SK-N-SH (cell line): ENCODE measurements at regions not wholly inside any gene's neighbourhood (a gene's known extent, or its start where the extent isn't known, plus 50 kb on each side); places are given as distances from the start of the nearest gene placed in this dataset.

Experiments
- CTCF ChIP-seq: fragments of 200-600 bp; sonication (generic); IDR thresholded peaks from 2 replicates; pipeline ENCODE4 v1.6.1; 2017; ENCODE audit warnings: antibody characterized with exemption, mild to moderate bottlenecking, moderate library complexity
- EZH2phosphoT487 ChIP-seq: fragments of 200-600 bp; sonication (generic); IDR thresholded peaks from 2 replicates; pipeline ENCODE4 v1.6.1; 2017; ENCODE audit warnings: low read depth, mixed run types, mild to moderate bottlenecking, antibody characterized with exemption, moderate library complexity, borderline replicate concordance
- JUND ChIP-seq: IDR thresholded peaks from 2 replicates; pipeline ENCODE4 v1.4.0; 2012
- NRF1 ChIP-seq: IDR thresholded peaks from 2 replicates; pipeline ENCODE4 v1.6.1; 2012; ENCODE audit warnings: low read depth, mild to moderate bottlenecking, low read length
- POLR2AphosphoS5 ChIP-seq: IDR thresholded peaks from 2 replicates; pipeline ENCODE4 v1.6.1; 2012; ENCODE audit warnings: low read depth, low read length
- RFX5 ChIP-seq: IDR thresholded peaks from 2 replicates; pipeline ENCODE4 v1.6.1; 2012; ENCODE audit warnings: mild to moderate bottlenecking, improper control_type of control experiment, low read length
- TAF1 ChIP-seq: IDR thresholded peaks from 2 replicates; pipeline ENCODE4 v1.6.1; 2012; ENCODE audit warnings: low read depth, mild to moderate bottlenecking, low read length, moderate library complexity, borderline replicate concordance
- YY1 ChIP-seq: IDR thresholded peaks from 2 replicates; pipeline ENCODE4 v1.4.0; 2012; ENCODE audit warnings: low read depth, mild to moderate bottlenecking

- TF ChIP-seq CTCF (no peak), YY1 (no peak), POLR2AphosphoS5 (no peak), RFX5 (no peak), NRF1 (no peak), EZH2phosphoT487 (no peak), JUND (no peak), TAF1 (no peak)
Observed at GRCh38 chr10:33791272-33791660, 456.8 kb upstream of the NRP1 start.
